DOHH2 (cell line): ENCODE measurements at regions not wholly inside any gene's neighbourhood (a gene's known extent, or its start where the extent isn't known, plus 50 kb on each side); places are given as distances from the start of the nearest gene placed in this dataset.

ENCODE experiments used
- CTCF ChIP-seq: fragments of 200-600 bp; sonication (generic); IDR thresholded peaks from one replicate; pipeline ENCODE4 v1.5.1; 2014; ENCODE audit warnings: antibody characterized with exemption, mild to moderate bottlenecking, low read depth, low read length; ENCODE audit not compliant: poor library complexity, severe bottlenecking
- EZH2phosphoT487 ChIP-seq: fragments of 200-600 bp; sonication (generic); IDR thresholded peaks from 2 replicates; pipeline ENCODE4 v1.6.1; 2017; ENCODE audit warnings: borderline replicate concordance, mild to moderate bottlenecking, antibody characterized with exemption, low read length, moderate library complexity, mixed read lengths

- no peak for TF ChIP-seq CTCF
- no peak for TF ChIP-seq EZH2phosphoT487
Observed at GRCh38 chr6:138557147-138557546, 57.9 kb upstream of the NHSL1 start.
